ENCODE measurements at regions not wholly inside any gene's neighbourhood (a gene's known extent, or its start where the extent isn't known, plus 50 kb on each side); places are given as distances from the start of the nearest gene placed in this dataset.
"Not testable (repeated sequence)": the region's sequence is repeated elsewhere in the genome, so short reads cannot be mapped to it uniquely, and the experiment has no call there.

DNA sequence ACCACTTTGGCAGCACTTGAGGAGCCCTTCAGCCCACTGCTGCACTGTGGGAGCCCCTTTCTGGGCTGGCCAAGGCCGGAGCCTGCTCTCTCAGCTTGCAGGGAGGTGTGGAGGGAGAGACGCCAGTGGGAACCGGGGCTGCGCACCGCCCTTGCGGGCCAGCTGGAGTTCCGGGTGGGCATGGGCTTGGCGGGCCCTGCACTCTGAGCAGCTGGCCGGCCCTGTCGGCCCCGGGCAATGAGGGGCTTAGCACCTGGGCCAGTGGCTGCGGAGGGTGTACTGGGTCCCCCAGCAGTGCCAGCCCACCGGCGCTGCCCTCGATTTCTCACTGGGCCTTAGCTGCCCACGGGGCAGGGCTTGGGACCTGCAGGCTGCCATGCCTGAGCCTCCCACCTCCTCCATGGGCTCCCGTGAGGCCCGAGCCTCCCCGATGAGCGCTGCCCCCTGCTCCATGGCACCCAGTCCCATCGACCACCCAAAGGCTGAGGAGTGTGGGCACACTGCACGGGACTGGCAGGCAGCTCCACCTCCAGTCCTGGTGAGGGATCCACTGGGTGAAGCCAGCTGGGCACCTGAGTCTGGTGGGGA lies 253.6 kb upstream of the AMIGO2 start:
- RAD21 ChIA-PET (ENCODE audit: unreplicated experiment); H3K4me3 ChIP-seq; H3K9me3 ChIP-seq (replicated peaks; ENCODE audit: control insufficient read depth, insufficient read depth, low read length); ATAC-seq; H2AFZ ChIP-seq (ENCODE audit: control insufficient read depth, low read depth, low read length); H4K20me1 ChIP-seq (ENCODE audit: control insufficient read depth, insufficient read depth); H3K27me3 ChIP-seq (replicated peaks in 1 of 2; ENCODE audit: control insufficient read depth in 2 of 2, insufficient read depth in 2 of 2, low read length in 1 of 2); BruUV-seq (replicated peaks); CTCF ChIA-PET; H3K27ac ChIP-seq (ENCODE audit: control insufficient read depth, insufficient read depth); H3K9ac ChIP-seq (ENCODE audit: control insufficient read depth, insufficient read depth, low read length); in situ Hi-C loops (cut with MboI); H3K4me1 ChIP-seq (ENCODE audit: control insufficient read depth, insufficient read depth, low read length); H3K79me2 ChIP-seq (ENCODE audit: control insufficient read depth, insufficient read depth, low read length); SMC1A ChIA-PET (ENCODE audit: uncharacterized antibody, unreplicated experiment); DNase-seq (ENCODE audit: low read depth, low spot score); H3K4me2 ChIP-seq (ENCODE audit: control insufficient read depth, insufficient read depth); intact Hi-C loops (cut with micrococcal nuclease; ENCODE audit: unreplicated experiment); H3K36me3 ChIP-seq (ENCODE audit: control insufficient read depth in 2 of 2, insufficient read depth in 2 of 2, low read length in 1 of 2); FAIRE-seq; POLR2A ChIA-PET: not testable (repeated sequence)
- 76% methylated on average over 18 of the region's 22 CpGs for WGBS (ENCODE audit: insufficient coverage, insufficient replicate concordance, low lambda C conversion rate, missing lambda C conversion rate)

DNA sequence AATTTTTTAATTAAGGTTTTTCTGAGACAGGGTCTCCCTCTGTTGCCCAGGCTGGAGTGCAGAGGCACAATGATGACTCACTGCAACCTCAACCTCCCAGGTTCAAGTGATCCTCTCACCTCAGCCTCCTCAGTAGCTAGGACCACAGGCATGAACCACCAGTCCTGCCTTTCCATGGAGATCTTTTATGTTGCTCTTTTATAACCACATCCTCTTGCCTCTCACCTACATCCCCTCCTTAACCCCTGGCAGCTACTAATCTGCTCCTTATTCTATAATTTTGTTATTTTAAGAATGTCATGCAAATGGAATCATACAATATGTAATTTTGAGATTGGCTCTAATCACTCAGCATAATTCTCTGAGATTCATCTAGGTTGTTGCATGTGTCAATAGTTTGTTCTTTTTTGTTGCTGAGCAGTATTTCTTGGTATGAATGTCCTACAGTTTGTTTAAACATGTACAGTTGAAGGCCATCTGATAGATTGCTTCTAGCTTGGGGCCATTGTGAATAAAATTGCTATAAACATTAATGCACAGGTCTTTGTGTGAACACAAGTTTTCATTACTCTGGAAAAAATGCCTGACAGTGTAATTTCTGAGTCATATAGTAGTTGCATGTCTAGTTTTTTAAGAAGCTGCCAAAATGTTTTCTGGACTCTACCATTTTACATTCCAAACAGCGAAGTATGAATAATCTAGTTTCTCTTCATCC lies 249.2 kb upstream of the AMIGO2 start:
- H3K27me3 ChIP-seq (replicated peaks in 1 of 2; ENCODE audit: control insufficient read depth in 2 of 2, insufficient read depth in 2 of 2, low read length in 1 of 2): no peaks in the 10 kb centered on the region
- H3K27ac ChIP-seq (ENCODE audit: control insufficient read depth, insufficient read depth): no peak overlapping the region
- no peak overlapping the region for H3K9ac ChIP-seq (ENCODE audit: control insufficient read depth, insufficient read depth, low read length)
- H3K36me3 ChIP-seq (ENCODE audit: control insufficient read depth in 2 of 2, insufficient read depth in 2 of 2, low read length in 1 of 2): no peaks in the 10 kb centered on the region
- SMC1A ChIA-PET (ENCODE audit: uncharacterized antibody, unreplicated experiment): no interaction called here
- no peak overlapping the region for H3K4me3 ChIP-seq
- FAIRE-seq (no peak), ATAC-seq (no peak), DNase-seq (ENCODE audit: low read depth, low spot score) (no peak)
- H3K4me1 ChIP-seq (ENCODE audit: control insufficient read depth, insufficient read depth, low read length): no peaks in the 10 kb centered on the region
- RAD21 ChIA-PET (ENCODE audit: unreplicated experiment): no interaction called here
- WGBS (ENCODE audit: insufficient coverage, insufficient replicate concordance, low lambda C conversion rate, missing lambda C conversion rate): 0% methylated on average over 1 of the region's 1 CpG
- no peaks in the 10 kb centered on the region for H3K79me2 ChIP-seq (ENCODE audit: control insufficient read depth, insufficient read depth, low read length)
- no TSS peak for BruUV-seq (replicated peaks)
- in situ Hi-C loops (cut with MboI): no loop called here
- no peak overlapping the region for H2AFZ ChIP-seq (ENCODE audit: control insufficient read depth, low read depth, low read length)
- POLR2A ChIA-PET: no interaction called here
- CTCF ChIA-PET: no interaction called here
- intact Hi-C loops (cut with micrococcal nuclease; ENCODE audit: unreplicated experiment): no loop called here
- no peak overlapping the region for H3K4me2 ChIP-seq (ENCODE audit: control insufficient read depth, insufficient read depth)
- H3K9me3 ChIP-seq (replicated peaks; ENCODE audit: control insufficient read depth, insufficient read depth, low read length): no peaks in the 10 kb centered on the region
- no peaks in the 10 kb centered on the region for H4K20me1 ChIP-seq (ENCODE audit: control insufficient read depth, insufficient read depth)
- TF ChIP-seq CHD4 (IDR thresholded peaks at IDR 0.05): no peak
- TF ChIP-seq ZNF24 (IDR thresholded peaks at IDR 0.05): no peak
- TF ChIP-seq, protein P1, sequence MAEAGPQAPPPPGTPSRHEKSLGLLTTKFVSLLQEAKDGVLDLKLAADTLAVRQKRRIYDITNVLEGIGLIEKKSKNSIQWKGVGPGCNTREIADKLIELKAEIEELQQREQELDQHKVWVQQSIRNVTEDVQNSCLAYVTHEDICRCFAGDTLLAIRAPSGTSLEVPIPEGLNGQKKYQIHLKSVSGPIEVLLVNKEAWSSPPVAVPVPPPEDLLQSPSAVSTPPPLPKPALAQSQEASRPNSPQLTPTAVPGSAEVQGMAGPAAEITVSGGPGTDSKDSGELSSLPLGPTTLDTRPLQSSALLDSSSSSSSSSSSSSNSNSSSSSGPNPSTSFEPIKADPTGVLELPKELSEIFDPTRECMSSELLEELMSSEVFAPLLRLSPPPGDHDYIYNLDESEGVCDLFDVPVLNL (IDR thresholded peaks at IDR 0.05; ENCODE audit: low read depth, low read length): no peak

Data from GM12878 (cell line).